ENCODE measurements at regions not wholly inside any gene's neighbourhood (a gene's known extent, or its start where the extent isn't known, plus 50 kb on each side); places are given as distances from the start of the nearest gene placed in this dataset.

DNA sequence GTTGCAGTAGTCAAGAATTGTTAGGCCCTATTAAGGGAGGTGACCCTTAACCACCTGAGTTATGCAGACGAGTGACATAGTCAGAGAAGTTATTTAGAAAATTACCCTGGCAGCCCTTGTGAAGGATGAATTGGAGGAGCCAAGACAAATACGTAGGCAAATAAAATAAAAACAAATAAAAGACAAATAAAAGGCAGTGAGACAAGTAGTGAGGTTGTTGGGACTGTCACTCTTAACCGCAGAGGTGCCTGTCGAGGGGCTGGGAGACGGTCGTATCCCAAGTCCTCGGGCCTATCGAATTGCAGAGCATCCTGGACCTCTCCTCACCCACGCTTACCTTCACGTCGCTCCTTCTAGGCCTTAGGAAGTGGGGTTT lies 58.0 kb upstream of the ZC4H2 start:
- DNase-seq: no peak
